GM19043 (cell line): ENCODE measurements at regions not wholly inside any gene's neighbourhood (a gene's known extent, or its start where the extent isn't known, plus 50 kb on each side); places are given as distances from the start of the nearest gene placed in this dataset.

ENCODE experiments used
- ATAC-seq: cut with Tn5 transposase; IDR thresholded peaks from one replicate; pipeline ENCODE4 v1.9.1; 2021; ENCODE audit warnings: low read depth; ENCODE audit not compliant: unreplicated experiment

DNA sequence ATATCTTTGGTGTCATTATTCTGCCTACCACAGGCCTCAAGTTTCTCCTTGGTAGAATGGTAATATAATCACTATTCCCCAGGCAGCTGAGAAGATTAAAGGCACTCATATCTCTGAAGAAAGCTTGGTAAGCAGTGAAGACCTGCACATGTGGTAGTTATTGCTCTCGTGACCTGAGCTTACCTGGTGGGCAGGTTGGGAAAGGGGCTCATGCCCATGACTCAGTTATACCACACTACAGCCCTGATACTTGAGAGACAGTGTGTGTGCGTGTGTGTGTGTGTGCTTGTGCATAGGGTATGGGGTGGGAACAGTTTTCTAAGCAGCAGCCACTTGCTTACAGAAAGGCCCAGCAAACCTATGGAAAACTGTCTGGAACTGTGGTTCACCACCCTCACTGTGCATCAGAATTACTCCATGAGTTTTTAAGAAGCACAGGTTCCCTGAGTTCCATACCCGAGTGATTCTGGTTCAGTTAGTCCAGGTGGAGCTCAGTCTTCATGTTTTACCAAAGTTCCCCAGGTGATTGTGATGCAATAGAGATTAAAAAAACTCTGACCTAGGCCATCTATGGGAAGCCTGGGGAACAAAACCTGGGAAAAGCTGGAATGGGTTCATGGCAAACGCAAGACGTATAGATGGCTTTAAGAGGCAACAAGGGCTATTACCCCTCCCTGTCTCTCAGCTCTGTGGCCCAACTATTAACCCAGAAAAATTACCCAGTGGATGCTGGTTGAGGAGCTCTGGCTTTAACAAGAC is 79.0 kb upstream of the ZBED5 start:
- no peak for ATAC-seq

DNA sequence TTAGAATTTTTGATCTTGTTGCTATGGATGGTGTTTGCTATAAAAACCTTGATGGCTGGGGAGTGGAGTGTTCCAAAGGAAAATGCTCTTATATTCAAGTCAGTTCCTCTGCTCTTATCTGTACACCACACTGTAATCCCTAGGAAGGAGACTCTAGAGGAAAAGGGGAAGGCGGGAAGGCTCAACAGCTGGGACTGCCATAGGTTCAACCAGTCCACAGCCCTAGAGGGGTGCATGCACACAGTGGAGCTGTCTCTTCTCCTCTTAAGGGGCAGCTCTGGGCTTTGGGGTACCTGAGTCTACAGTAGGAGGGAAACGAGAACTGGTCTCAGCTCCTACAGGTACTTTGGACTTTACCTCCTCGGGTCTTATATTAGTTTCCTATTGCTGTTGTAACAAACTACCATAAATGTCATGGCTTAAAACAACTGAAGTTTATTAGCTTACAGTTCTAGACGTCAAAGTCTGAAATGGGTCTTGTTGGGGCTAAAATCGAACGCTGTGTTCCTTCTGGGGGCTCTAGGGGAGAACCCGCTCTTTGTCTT is 77.2 kb upstream of the ZBED5 start:
- no peak for ATAC-seq

- no peak for ATAC-seq
Measured at GRCh38 chr11:10934293-10934860, 76.5 kb upstream of the ZBED5 start.

DNA sequence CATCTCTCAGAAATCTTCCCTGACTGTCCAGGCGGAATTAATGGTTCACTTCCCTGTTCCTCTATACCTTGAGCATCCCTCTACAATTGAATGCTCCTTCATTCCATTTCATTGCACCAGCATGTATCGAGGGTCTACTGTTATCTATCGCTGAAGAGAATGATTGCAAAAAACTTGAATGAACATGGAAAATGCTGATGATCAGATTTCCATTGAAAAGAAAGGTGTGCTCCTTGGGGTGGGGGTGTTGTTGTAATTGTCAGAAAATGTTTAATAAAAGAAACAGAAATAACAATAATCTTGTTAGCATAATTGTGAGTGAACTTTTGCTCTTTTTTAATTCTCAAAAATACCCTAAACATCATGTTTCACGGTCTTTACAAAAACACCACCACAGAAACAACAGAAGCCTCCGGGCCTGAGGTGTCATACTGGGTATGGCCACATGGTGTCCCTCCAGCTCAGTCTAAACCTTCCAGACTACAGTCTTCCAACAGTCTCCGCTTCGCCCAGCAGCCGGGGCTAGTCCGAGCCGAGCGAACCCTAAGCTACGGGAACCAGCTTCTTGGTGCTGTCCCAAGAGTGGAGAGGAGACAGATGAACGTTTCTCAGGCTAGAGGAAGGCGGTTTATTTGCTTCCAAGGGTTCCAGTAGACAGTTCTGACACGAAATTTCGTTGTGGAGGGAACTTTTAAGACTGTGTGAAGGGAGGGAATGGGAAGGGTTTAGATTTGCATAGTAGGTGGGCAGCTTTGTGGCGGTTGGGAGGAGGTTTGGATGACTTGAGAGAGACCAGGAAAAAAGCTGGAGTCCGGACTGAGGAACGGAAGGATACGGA is 75.8 kb upstream of the ZBED5 start:
- peak; percentile 85 for ATAC-seq

DNA sequence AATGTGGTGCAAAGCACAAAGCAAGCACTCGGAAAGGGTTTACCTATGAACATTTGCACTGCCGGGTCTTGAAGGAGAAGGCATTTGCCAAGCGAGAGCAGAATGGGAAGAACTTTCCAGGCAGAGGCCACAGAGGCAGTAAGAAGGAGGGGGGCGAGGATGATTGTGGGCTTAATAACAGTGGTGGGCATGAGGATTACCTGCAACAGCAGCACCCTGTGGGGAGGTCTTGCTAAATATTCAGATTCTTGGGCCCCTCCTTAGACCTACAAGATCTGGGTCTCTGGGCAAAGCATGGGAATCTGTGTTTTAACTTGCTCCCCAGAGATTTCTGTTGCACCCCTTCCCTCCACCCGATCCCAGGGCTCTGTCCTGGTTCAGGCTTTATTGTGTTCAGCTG is 75.1 kb upstream of the ZBED5 start:
- no peak for ATAC-seq

DNA sequence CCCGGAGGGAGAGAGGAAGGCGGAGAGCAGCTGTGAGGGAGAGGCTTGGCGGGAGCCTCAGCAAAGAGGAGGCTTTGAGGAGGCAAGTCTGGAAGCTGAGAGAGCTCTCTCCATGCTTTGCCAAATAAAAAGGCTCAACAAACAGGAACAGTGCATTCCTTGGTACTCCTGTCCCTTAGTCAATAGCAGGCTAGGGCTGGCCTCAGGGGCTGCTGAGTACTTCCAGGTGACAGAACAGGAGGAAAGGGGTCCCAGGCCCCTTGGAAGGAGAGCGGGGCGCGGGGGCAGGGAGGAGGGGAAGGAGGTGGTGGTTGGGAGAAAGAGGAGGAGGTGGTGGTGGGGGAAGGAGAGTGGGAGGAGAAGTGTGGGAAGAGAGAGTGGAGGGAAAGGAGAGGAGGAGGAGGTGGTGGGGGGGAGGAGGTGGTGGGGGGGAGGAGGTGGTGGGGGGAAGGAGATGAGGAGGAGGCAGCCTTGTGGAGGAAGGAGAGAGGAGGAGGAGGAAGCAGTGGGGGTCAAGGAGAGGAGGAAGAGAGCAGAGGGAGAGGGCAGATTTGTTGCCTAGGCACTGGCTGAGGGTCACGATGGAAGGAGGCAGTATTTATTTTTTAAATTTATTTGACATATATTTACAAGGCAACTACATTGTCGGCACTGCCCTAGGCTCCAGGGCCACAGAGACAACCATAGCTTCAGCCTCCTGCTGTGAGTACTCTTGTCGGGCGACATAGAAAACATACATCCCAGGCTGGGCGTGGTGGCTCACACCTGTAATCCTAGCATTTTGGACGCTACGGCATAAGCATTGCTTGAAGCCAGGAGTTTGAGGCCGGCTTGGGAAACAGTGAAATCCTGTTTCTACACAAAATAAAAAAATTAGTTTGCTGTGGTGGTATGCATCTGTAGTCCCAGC is 74.2 kb upstream of the ZBED5 start:
- no peak for ATAC-seq

DNA sequence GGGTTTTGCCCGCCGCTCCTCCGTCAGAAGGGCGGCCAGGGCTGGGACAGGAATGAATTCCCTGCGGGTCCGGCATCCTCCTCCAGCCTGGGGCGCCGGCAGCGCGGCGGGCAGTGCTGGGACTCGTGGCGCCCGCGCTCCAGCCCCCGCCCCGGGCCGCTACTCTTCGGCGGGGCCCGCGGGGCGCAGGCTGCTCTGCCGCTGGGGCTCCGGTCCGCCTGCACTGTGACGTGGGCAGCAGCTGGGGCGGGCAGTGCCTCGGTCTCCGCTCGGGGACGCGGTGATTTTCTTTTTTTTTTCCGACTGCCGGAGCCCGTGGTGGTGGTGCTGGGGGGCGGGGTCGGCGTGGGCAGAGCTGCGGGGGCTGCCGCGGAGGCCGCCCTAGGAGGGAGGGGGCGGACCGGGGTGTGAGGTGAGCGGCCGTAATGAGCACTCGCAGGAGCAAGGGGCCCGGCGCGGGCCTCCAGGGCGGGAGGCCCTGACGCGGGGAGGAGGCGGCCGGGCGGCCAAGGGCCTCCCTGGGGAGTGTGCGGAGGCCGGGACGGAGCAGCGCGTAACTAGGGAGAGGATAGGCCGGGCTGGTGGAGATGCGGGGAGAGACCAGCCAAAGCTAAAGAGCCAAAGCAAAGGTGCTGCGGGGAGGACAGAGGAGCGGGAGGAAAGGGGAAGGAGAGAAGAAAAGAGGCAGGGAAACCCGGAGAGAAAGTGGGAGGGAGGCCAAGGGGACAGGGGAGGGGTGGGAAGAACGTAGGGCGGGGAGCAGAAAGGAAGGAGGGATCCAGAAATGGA is 73.3 kb upstream of the ZBED5 start:
- no peak for ATAC-seq

DNA sequence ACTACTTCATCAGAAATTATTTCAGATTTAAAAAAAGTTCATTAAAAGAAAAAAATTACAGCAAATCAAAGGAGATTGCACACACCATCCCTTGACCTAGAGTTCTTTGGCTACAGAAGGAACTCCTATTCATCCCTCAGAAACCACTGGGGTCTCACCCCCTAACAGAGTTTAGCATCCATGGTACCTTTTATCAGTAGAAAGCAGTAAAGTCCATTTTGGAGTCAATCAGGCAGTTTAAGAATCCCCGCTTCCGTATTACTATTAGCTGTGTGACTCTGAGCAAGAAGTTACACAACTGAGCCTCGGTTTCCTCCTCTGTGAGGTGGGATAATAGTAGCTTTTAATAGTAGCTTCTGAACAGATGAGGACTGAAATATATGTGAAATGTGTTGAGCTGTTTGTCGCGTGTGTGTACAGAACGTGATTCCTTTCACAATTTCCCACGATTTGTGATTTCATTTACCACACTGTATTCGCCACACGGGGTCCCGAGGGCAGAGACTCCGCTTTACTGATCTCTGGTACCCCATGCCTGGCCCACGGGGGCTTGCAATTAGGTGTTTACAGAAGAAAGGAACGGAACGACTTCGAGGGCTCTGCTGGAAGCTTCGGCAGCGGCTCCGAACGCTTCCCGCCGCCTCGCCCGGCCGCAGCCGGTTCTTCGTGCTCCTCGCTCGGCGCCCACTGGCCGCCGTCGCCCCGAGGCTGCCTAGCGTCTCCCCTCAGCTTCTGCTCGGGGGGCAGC is 72.5 kb upstream of the ZBED5 start:
- ATAC-seq = no peak

DNA sequence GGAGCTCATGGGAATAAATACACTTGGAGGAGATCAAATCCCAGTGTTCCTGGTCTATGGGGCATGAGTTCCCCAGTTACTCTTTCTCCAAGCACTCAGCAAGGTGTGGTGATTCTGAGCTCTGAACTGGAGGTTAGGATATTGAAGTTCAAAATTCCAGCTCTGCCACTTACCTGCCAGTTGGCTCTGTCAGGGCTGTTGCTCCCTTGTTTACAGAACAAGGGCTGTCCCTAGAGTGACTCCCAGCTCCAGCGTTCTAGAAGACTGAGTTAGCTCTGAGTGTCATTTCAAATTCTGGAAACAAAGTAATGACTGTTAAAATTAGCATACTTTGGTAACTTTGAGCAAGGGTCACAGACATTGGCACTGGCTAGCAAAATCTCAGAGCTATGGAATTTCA is 69.7 kb upstream of the ZBED5 start:
- ATAC-seq = no peak

- no peak for ATAC-seq
Measured at GRCh38 chr11:10926801-10927211, 69.0 kb upstream of the ZBED5 start.

DNA sequence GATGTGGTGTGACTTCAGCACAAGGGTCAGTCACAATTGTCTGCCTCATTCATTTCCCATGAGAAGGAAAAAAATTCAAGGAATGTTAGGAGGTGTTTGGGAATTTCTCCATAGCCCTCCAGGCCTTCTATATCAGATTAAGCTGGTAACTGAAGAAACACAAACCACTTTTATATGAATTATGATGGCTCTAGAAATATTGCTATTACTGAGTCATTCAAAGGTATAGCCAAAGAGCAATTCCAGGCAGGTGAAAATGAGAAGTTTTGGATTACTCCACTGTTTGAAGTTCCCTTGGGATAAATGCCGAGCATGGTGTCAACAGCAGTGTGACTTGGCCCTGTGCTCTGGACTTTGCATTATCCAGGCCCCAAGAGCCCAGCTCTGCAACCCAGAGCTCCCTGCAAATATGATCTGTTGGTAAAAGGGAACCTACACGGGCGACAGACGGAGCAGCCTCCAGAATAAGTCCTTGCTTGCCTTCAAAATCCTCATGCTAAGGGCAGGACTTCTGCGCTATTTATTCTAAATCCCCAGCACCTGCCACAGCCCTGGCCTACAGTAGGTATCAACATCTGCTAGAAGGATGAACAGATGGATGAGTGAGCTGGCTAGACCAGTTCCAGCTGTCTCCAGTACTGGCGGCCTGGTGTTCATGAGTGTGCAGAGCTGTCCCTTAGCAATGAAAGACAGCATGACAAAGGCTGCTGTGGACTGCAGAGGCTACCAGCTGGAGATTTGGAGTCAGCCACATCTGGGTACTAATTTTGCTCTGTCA is 67.5 kb upstream of the ZBED5 start:
- no peak for ATAC-seq

GRCh38 chr11:10923882-10924281 is 66.0 kb upstream of the ZBED5 start:
- no peak for ATAC-seq

GRCh38 chr11:10922892-10923291 is 65.0 kb upstream of the ZBED5 start:
- ATAC-seq = no peak

DNA sequence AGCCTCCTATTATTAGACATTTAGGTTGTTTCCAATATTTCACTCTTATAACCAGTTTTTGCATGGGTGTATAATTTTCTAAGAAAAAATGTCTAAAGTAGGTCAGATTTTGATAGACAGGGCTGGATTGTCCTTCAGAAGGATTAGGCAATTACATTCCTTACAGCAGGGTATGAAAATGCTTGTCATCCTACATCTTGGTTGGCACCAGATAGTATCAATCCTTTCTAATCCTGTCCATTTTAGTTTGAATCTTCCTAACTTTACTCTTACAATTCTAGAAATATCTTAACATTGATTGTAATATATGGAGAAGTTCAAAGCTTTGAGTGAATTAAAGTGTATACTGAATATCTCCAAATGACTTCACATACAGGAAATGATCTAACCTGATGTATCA is 63.0 kb upstream of the ZBED5 start:
- no peak for ATAC-seq

DNA sequence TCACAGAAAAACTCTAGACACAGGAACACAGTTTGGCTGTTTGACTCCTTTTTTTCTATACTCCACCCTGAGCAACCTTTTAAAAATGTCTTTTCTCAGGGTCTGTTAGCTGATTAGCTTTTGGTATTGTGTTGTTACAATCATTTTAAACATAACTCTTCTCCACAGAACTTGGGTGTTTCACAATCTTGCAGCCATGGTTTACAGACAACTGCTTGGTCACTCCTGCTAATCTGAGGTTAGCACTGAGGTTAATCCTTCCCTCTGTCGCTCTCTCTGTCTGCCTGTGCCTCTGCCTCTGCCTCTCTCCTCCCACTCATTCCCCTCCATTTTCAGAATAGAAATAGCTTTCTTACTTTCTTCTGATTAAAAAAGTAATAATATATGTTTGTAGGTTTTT is 62.4 kb upstream of the ZBED5 start:
- ATAC-seq = no peak

- ATAC-seq = no peak
Measured at GRCh38 chr11:10918698-10919097, 60.8 kb upstream of the ZBED5 start.

DNA sequence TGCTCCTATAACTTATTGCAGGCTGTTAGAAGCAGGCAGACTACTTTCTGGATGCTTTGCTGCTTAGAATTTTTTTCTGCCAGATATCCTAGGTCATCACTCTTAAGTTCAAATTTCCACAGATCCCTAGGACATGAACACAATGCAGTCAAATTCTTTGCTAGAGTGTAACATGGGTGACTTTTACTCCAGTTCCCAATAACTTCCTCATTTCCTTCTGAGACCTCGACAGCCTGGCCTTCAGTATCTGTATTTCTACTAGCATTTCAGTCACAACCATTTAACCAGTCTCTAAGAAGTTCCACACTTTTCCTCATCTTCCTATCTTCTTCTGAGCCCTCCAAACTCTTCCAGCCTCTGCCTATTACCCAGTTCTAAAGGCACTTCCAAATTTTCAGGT is 60.4 kb upstream of the ZBED5 start:
- ATAC-seq = no peak

DNA sequence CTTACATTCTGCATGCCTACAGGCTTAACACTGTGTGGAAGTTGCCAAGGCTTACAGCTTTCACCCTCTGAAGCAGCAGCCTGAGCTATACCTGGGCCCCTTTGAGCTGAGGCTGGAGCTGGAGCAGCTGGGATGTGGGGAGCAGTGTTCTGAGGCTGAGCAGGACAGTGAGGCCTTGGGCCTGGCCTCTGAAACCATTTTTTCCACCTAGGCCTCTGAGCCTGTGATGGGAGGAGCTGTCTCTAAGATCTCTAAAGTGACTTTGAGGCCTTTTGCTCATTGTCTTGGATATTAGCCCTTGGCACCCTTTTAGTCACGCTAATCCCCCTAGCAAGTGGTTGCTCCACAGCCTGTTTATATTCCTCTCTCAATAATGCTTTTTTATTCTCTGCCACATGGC is 59.9 kb upstream of the ZBED5 start:
- ATAC-seq = no peak
